WTC11 (cell line): ENCODE measurements at regions not wholly inside any gene's neighbourhood (a gene's known extent, or its start where the extent isn't known, plus 50 kb on each side); places are given as distances from the start of the nearest gene placed in this dataset.

ENCODE experiments used
- ATAC-seq: fragments of 200-7000 bp; cut with Tn5 transposase; 2 replicates; pipeline ENCODE4 v1.10.0; 2021; ENCODE audit warnings: mild to moderate bottlenecking, moderate library complexity
- CTCF ChIA-PET: fragments of 300-600 bp; sonication (Branson Sonifier 250); formaldehyde crosslinking; loops from one replicate; lab custom pipeline; 2021; ENCODE audit warnings: antibody characterized with exemption; lab: Charles Lee
- POLR2A ChIA-PET: fragments of 350-600 bp; sonication (Branson Sonifier 250); formaldehyde crosslinking; loops from one replicate; lab custom pipeline; 2021; ENCODE audit warnings: antibody characterized with exemption; lab: Charles Lee
- DNase-seq: peaks from one replicate; pipeline ENCODE4 v3.0.0; 2021; ENCODE audit warnings: low spot score
- H3K27ac Mint-ChIP-seq: 2 replicates; pipeline ENCODE4 v1.8.0; 2021; ENCODE audit warnings: mixed read lengths
- H3K27me3 Mint-ChIP-seq: 2 replicates; pipeline ENCODE4 v1.8.0; 2021; ENCODE audit warnings: low read depth, mild to moderate bottlenecking, moderate library complexity, mixed read lengths
- H3K36me3 Mint-ChIP-seq: 2 replicates; pipeline ENCODE4 v1.8.0; 2021; ENCODE audit warnings: mixed read lengths
- H3K4me1 Mint-ChIP-seq: 2 replicates; pipeline ENCODE4 v1.8.0; 2022; ENCODE audit warnings: mixed read lengths
- H3K4me3 Mint-ChIP-seq: 2 replicates; pipeline ENCODE4 v1.8.0; 2021; ENCODE audit warnings: mild to moderate bottlenecking, moderate library complexity, mixed read lengths
- H3K9me3 Mint-ChIP-seq: 2 replicates; pipeline ENCODE4 v1.8.0; 2021; ENCODE audit warnings: mixed read lengths
- CREM ChIP-seq: sonication (generic); formaldehyde crosslinking; IDR thresholded peaks from 2 replicates; pipeline ENCODE4 v1.8.1; 2022; ENCODE audit warnings: mild to moderate bottlenecking, missing genetic modification reagents, moderate library complexity
- ETV6 ChIP-seq: sonication (generic); formaldehyde crosslinking; IDR thresholded peaks from 2 replicates; pipeline ENCODE4 v1.8.1; 2022; ENCODE audit warnings: mild to moderate bottlenecking, missing genetic modification reagents
- FOXJ3 ChIP-seq: sonication (generic); formaldehyde crosslinking; IDR thresholded peaks from 2 replicates; pipeline ENCODE4 v1.9.0; 2021; ENCODE audit warnings: missing genetic modification reagents, mild to moderate bottlenecking, borderline replicate concordance
- FOXK1 ChIP-seq: sonication (generic); formaldehyde crosslinking; IDR thresholded peaks from 2 replicates; pipeline ENCODE4 v1.8.0; 2022; ENCODE audit warnings: mild to moderate bottlenecking, moderate library complexity, missing genetic modification reagents
- GRHL2 ChIP-seq: fragments of 250-450 bp; sonication (Bioruptor Pico); IDR thresholded peaks from 2 replicates; pipeline ENCODE4 v1.8.0; 2022; ENCODE audit warnings: mild to moderate bottlenecking, moderate library complexity; ENCODE audit not compliant: insufficient replicate concordance, severe bottlenecking
- HMGXB4 ChIP-seq: sonication (generic); formaldehyde crosslinking; IDR thresholded peaks from 2 replicates; pipeline ENCODE4 v1.8.1; 2023; ENCODE audit warnings: mild to moderate bottlenecking, moderate library complexity, missing genetic modification reagents
- IRF2 ChIP-seq: sonication (generic); formaldehyde crosslinking; IDR thresholded peaks from 2 replicates; pipeline ENCODE4 v1.8.0; 2022; ENCODE audit warnings: low read depth, missing genetic modification reagents, borderline replicate concordance
- NR2C2 ChIP-seq: sonication (generic); formaldehyde crosslinking; IDR thresholded peaks from 2 replicates; pipeline ENCODE4 v1.8.0; 2022; ENCODE audit warnings: mild to moderate bottlenecking, missing genetic modification reagents
- NR3C1 ChIP-seq: sonication (generic); formaldehyde crosslinking; conservative IDR thresholded peaks from 2 replicates; pipeline ENCODE4 v1.8.1; 2023; ENCODE audit warnings: low read depth, mild to moderate bottlenecking, missing genetic modification reagents
- SMAD4 ChIP-seq: sonication (generic); formaldehyde crosslinking; IDR thresholded peaks from 2 replicates; pipeline ENCODE4 v1.8.0; 2022; ENCODE audit warnings: mild to moderate bottlenecking, missing genetic modification reagents
- ZBTB21 ChIP-seq: sonication (generic); formaldehyde crosslinking; IDR thresholded peaks from 2 replicates; pipeline ENCODE4 v1.8.1; 2023; ENCODE audit warnings: mild to moderate bottlenecking, missing genetic modification reagents, borderline replicate concordance
- ZBTB43 ChIP-seq: sonication (generic); formaldehyde crosslinking; IDR thresholded peaks from 2 replicates; pipeline ENCODE4 v1.8.1; 2023; ENCODE audit warnings: mild to moderate bottlenecking, missing genetic modification reagents
- ZNF263 ChIP-seq: sonication (generic); formaldehyde crosslinking; IDR thresholded peaks from 2 replicates; pipeline ENCODE4 v1.8.1; 2022; ENCODE audit warnings: low read depth, mild to moderate bottlenecking, moderate library complexity, missing genetic modification reagents
- ZNF671 ChIP-seq: fragments of 250-450 bp; sonication (Bioruptor Pico); IDR thresholded peaks from 2 replicates; pipeline ENCODE4 v1.8.0; 2021; ENCODE audit warnings: mild to moderate bottlenecking
- TF ChIP-seq, protein P1 (sequence below): sonication (generic); formaldehyde crosslinking; conservative IDR thresholded peaks from 2 replicates; pipeline ENCODE4 v1.8.1; 2022; ENCODE audit warnings: mild to moderate bottlenecking, missing genetic modification reagents
- TF ChIP-seq, protein P2 (sequence below): sonication (generic); formaldehyde crosslinking; IDR thresholded peaks from 2 replicates; pipeline ENCODE4 v1.8.0; 2023; ENCODE audit warnings: mild to moderate bottlenecking, missing genetic modification reagents
- TF ChIP-seq, protein P3 (sequence below): sonication (generic); formaldehyde crosslinking; IDR thresholded peaks from 2 replicates; pipeline ENCODE4 v1.8.0; 2023; ENCODE audit warnings: missing genetic modification reagents
- TF ChIP-seq, protein P4 (sequence below): sonication (generic); formaldehyde crosslinking; IDR thresholded peaks from 2 replicates; pipeline ENCODE4 v1.8.0; 2022; ENCODE audit warnings: mild to moderate bottlenecking, missing genetic modification reagents
- TF ChIP-seq, protein P5 (sequence below): sonication (generic); formaldehyde crosslinking; IDR thresholded peaks from 2 replicates; pipeline ENCODE4 v1.8.0; 2022; ENCODE audit warnings: mild to moderate bottlenecking, missing genetic modification reagents
- TF ChIP-seq, protein P6 (sequence below): sonication (generic); formaldehyde crosslinking; IDR thresholded peaks from 2 replicates; pipeline ENCODE4 v1.8.1; 2022; ENCODE audit warnings: mild to moderate bottlenecking, moderate library complexity, missing genetic modification reagents

DNA sequence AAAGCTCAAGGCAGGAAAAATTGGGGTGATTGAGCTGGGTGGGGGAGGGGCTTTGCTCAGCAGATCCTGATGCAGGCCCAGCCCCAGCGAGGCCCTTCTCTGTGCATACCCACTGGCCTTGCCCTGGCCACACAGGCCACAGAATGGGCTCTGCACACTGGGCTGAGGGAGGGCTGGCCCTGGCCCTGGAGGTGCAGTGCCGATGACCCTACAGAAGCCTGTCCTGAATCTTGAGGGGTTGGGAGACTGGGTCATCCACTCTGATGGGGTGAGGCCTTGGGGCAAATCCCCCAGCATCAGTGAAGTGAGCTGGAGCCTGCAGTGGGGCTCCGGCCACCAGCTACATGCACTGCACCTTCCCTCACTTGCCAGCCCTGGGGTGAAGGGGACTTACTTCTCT lies 153.1 kb downstream of the URI1 start:
- Mint-ChIP-seq H3K4me3 (no peak overlapping the region), H3K27me3 (no peaks in the 10 kb centered on the region), H3K9me3 (peaks cover 4% of the 10 kb centered on the region), H3K27ac (no peak overlapping the region; the same call in 1 of the 2 replicates), H3K4me1 (no peaks in the 10 kb centered on the region; the same call in 1 of the 2 replicates), H3K36me3 (no peaks in the 10 kb centered on the region)
- ChIA-PET CTCF (interaction anchor here (0.8 to 1.0 kb wide), 2 partner anchors 10 to 555 kb away, joined by 3 to 4 read pairs; no protein-coding TSS in a partner anchor), POLR2A (no interaction called here)
- TF ChIP-seq, protein P1, sequence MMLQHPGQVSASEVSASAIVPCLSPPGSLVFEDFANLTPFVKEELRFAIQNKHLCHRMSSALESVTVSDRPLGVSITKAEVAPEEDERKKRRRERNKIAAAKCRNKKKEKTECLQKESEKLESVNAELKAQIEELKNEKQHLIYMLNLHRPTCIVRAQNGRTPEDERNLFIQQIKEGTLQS (CRISPR knock-in tag), result no peak
- TF ChIP-seq NR3C1 (CRISPR knock-in tag), result no peak
- TF ChIP-seq NR2C2 (CRISPR knock-in tag), result no peak
- TF ChIP-seq, protein P2, sequence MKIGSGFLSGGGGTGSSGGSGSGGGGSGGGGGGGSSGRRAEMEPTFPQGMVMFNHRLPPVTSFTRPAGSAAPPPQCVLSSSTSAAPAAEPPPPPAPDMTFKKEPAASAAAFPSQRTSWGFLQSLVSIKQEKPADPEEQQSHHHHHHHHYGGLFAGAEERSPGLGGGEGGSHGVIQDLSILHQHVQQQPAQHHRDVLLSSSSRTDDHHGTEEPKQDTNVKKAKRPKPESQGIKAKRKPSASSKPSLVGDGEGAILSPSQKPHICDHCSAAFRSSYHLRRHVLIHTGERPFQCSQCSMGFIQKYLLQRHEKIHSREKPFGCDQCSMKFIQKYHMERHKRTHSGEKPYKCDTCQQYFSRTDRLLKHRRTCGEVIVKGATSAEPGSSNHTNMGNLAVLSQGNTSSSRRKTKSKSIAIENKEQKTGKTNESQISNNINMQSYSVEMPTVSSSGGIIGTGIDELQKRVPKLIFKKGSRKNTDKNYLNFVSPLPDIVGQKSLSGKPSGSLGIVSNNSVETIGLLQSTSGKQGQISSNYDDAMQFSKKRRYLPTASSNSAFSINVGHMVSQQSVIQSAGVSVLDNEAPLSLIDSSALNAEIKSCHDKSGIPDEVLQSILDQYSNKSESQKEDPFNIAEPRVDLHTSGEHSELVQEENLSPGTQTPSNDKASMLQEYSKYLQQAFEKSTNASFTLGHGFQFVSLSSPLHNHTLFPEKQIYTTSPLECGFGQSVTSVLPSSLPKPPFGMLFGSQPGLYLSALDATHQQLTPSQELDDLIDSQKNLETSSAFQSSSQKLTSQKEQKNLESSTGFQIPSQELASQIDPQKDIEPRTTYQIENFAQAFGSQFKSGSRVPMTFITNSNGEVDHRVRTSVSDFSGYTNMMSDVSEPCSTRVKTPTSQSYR (CRISPR knock-in tag), result no peak
- TF ChIP-seq, protein P3, sequence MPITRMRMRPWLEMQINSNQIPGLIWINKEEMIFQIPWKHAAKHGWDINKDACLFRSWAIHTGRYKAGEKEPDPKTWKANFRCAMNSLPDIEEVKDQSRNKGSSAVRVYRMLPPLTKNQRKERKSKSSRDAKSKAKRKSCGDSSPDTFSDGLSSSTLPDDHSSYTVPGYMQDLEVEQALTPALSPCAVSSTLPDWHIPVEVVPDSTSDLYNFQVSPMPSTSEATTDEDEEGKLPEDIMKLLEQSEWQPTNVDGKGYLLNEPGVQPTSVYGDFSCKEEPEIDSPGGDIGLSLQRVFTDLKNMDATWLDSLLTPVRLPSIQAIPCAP (CRISPR knock-in tag), result no peak
- no peak for TF ChIP-seq SMAD4 (CRISPR knock-in tag)
- no peak for TF ChIP-seq CREM
- no peak for TF ChIP-seq ETV6 (CRISPR knock-in tag)
- TF ChIP-seq, protein P4, sequence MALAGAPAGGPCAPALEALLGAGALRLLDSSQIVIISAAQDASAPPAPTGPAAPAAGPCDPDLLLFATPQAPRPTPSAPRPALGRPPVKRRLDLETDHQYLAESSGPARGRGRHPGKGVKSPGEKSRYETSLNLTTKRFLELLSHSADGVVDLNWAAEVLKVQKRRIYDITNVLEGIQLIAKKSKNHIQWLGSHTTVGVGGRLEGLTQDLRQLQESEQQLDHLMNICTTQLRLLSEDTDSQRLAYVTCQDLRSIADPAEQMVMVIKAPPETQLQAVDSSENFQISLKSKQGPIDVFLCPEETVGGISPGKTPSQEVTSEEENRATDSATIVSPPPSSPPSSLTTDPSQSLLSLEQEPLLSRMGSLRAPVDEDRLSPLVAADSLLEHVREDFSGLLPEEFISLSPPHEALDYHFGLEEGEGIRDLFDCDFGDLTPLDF (CRISPR knock-in tag), result no peak
- no peak for TF ChIP-seq ZNF263 (CRISPR knock-in tag)
- no peak for TF ChIP-seq FOXK1 (CRISPR knock-in tag)
- TF ChIP-seq, protein P5, sequence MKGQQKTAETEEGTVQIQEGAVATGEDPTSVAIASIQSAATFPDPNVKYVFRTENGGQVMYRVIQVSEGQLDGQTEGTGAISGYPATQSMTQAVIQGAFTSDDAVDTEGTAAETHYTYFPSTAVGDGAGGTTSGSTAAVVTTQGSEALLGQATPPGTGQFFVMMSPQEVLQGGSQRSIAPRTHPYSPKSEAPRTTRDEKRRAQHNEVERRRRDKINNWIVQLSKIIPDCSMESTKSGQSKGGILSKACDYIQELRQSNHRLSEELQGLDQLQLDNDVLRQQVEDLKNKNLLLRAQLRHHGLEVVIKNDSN (CRISPR knock-in tag), result no peak
- no peak for TF ChIP-seq IRF2
- TF ChIP-seq HMGXB4 (CRISPR knock-in tag), result no peak
- TF ChIP-seq ZNF671 (CRISPR knock-in tag), result no peak
- no peak for TF ChIP-seq FOXJ3 (CRISPR knock-in tag)
- TF ChIP-seq ZBTB21 (CRISPR knock-in tag), result no peak
- no peak for TF ChIP-seq GRHL2
- no peak for TF ChIP-seq ZBTB43
- TF ChIP-seq, protein P6, sequence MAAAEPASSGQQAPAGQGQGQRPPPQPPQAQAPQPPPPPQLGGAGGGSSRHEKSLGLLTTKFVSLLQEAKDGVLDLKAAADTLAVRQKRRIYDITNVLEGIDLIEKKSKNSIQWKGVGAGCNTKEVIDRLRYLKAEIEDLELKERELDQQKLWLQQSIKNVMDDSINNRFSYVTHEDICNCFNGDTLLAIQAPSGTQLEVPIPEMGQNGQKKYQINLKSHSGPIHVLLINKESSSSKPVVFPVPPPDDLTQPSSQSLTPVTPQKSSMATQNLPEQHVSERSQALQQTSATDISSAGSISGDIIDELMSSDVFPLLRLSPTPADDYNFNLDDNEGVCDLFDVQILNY (CRISPR knock-in tag), result no peak
- DNase-seq (no peak), ATAC-seq (no peak)
